ENCODE measurements at regions not wholly inside any gene's neighbourhood (a gene's known extent, or its start where the extent isn't known, plus 50 kb on each side); places are given as distances from the start of the nearest gene placed in this dataset.

DNA sequence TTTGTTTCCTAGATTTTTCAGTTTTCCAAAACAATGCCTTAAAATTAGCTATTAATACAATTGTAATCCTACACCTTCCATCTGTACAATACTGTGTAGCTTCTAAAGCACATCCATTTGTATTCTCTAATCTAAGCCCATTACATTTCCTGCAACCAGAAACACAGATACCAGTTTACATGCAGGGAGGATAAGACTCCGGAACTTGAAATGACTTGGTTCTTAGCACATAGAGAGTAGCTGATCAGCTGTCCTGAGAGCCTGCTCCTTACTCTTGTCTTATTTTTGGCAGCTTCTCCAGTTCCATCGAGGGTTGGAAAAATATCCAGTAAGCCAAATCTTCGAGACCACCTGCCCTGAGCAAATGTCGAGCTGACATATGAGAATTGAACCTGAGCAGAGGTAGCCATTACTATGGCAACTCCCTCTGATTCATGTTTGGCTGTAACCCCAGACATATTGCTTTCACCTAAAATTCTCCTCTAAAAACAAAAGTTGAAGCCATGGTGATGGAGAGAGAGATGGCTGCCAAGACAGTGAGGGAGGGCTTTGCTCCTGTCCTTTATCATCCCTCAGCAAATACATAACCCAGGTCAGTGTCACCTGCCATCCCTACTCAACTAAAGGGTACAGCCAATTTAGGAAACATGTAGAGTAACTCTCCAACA lies 542.8 kb downstream of the IRS1 start:
- TF ChIP-seq POLR2AphosphoS5 (IDR thresholded peaks at IDR 0.05; ENCODE audit: low read depth, low read length): no peak
- TF ChIP-seq, protein P1, sequence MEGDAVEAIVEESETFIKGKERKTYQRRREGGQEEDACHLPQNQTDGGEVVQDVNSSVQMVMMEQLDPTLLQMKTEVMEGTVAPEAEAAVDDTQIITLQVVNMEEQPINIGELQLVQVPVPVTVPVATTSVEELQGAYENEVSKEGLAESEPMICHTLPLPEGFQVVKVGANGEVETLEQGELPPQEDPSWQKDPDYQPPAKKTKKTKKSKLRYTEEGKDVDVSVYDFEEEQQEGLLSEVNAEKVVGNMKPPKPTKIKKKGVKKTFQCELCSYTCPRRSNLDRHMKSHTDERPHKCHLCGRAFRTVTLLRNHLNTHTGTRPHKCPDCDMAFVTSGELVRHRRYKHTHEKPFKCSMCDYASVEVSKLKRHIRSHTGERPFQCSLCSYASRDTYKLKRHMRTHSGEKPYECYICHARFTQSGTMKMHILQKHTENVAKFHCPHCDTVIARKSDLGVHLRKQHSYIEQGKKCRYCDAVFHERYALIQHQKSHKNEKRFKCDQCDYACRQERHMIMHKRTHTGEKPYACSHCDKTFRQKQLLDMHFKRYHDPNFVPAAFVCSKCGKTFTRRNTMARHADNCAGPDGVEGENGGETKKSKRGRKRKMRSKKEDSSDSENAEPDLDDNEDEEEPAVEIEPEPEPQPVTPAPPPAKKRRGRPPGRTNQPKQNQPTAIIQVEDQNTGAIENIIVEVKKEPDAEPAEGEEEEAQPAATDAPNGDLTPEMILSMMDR (IDR thresholded peaks at IDR 0.05): no peak

All from Panc1 (cell line).